Caco-2 (cell line): ENCODE measurements at regions not wholly inside any gene's neighbourhood (a gene's known extent, or its start where the extent isn't known, plus 50 kb on each side); places are given as distances from the start of the nearest gene placed in this dataset.

ENCODE experiments used
- BruUV-seq: library from RNA; stranded (reverse); fragments of 400-500 nt; replicated peaks from 2 replicates; lab custom pipeline; 2021; lab: Mats Ljungman, UMichigan
- CTCF ChIA-PET: fragments of 300-600 bp; sonication (Branson Sonifier 250); formaldehyde crosslinking; loops from one replicate; lab custom pipeline; 2022; ENCODE audit warnings: antibody characterized with exemption; lab: Charles Lee
- POLR2A ChIA-PET: fragments of 300-600 bp; sonication (Branson Sonifier 250); formaldehyde crosslinking; loops from one replicate; lab custom pipeline; 2022; ENCODE audit warnings: antibody characterized with exemption; lab: Charles Lee
- DNase-seq, 2 experiments: peaks; one replicate each; pipeline versions ENCODE4 v3.0.0 to v3.0.0-alpha.2; 2020 to 2022
- H3K27me3 ChIP-seq: replicated peaks from 2 replicates; pipeline ENCODE4 v1.6.0; 2011; ENCODE audit warnings: low read length; ENCODE audit not compliant: control insufficient read depth, insufficient read depth
- H3K36me3 ChIP-seq: 2 replicates; pipeline ENCODE4 v1.5.1; 2011; ENCODE audit warnings: low read length; ENCODE audit not compliant: control insufficient read depth, insufficient read depth
- H3K4me1 ChIP-seq: fragments of 250-450 bp; sonication (Bioruptor Pico); 2 replicates; pipeline ENCODE4 v1.5.1; 2020; ENCODE audit warnings: mild to moderate bottlenecking
- H3K4me3 ChIP-seq: 2 replicates; pipeline ENCODE4 v1.5.1; 2011; ENCODE audit warnings: low read depth, mild to moderate bottlenecking, control low read depth, low read length
- H3K9me3 ChIP-seq: fragments of 250-450 bp; sonication (Bioruptor Pico); 2 replicates; pipeline ENCODE4 v1.5.1; 2020; ENCODE audit warnings: mild to moderate bottlenecking, moderate library complexity
- H3K27ac Mint-ChIP-seq: one replicate; pipeline ENCODE4 v1.8.0; 2022; ENCODE audit warnings: mixed read lengths; ENCODE audit not compliant: unreplicated experiment
- H3K27me3 Mint-ChIP-seq: one replicate; pipeline ENCODE4 v1.8.0; 2022; ENCODE audit warnings: mixed read lengths; ENCODE audit not compliant: insufficient read depth, unreplicated experiment
- H3K36me3 Mint-ChIP-seq: one replicate; pipeline ENCODE4 v1.8.0; 2022; ENCODE audit warnings: mild to moderate bottlenecking, mixed read lengths; ENCODE audit not compliant: insufficient read depth, unreplicated experiment
- H3K4me1 Mint-ChIP-seq: one replicate; pipeline ENCODE4 v1.8.0; 2022; ENCODE audit warnings: low read depth, mixed read lengths; ENCODE audit not compliant: unreplicated experiment
- H3K4me3 Mint-ChIP-seq: one replicate; pipeline ENCODE4 v1.8.0; 2022; ENCODE audit warnings: mild to moderate bottlenecking, moderate library complexity, mixed read lengths; ENCODE audit not compliant: unreplicated experiment
- H3K9me3 Mint-ChIP-seq: one replicate; pipeline ENCODE4 v1.8.0; 2022; ENCODE audit warnings: mixed read lengths; ENCODE audit not compliant: unreplicated experiment
- intact Hi-C: fragments of 100-400 bp; cut with micrococcal nuclease; formaldehyde crosslinking; loops from one replicate; pipeline ENCODE4 v1.10.0; 2022; ENCODE audit not compliant: unreplicated experiment
- TF ChIP-seq, protein P1 (sequence below), 2 experiments: fragments of 200-600 bp in 1 of 2; IDR thresholded peaks; 1 replicate in 1 of 2; 2 replicates in 1 of 2; pipeline versions ENCODE4 v1.5.1 to v1.8.0; 2011 to 2022; ENCODE audit warnings: antibody characterized with exemption in 1 of 2, control low read depth in 1 of 2, inconsistent platforms in 1 of 2, low read depth in 1 of 2, low read length in 1 of 2, mild to moderate bottlenecking in 1 of 2, moderate library complexity in 1 of 2; ENCODE audit not compliant: insufficient read depth in 1 of 2, severe bottlenecking in 1 of 2, unreplicated experiment in 1 of 2

DNA sequence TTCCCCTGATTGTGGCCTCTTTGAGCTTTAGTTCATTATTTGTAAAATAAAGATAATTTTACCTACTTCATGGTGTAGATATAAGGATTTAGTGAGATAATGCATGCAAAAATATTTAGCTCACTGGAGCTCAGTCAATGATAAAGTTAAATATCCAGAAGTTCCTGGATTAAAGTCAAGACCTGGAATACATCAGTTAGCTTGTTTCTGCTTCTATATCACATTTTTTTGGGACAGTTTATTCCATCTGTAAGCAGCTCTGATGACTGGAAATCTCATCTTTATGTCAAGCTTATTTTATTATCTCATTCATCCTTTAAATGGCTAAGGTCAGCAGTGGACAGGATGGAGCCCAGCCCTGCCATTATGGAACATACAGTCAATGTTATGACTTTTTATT, 152.0 kb downstream of the EVA1A start:
- no peaks in the 10 kb centered on the region for H3K36me3 Mint-ChIP-seq
- H3K9me3 ChIP-seq = no peaks in the 10 kb centered on the region; the same call in 1 of the 2 replicates
- no peaks in the 10 kb centered on the region for H3K9me3 Mint-ChIP-seq
- ChIA-PET POLR2A (no interaction called here), CTCF (no interaction called here)
- H3K36me3 ChIP-seq = no peaks in the 10 kb centered on the region
- no peak overlapping the region for H3K27ac Mint-ChIP-seq
- no peaks in the 10 kb centered on the region for H3K4me1 ChIP-seq
- peaks cover 12% of the 10 kb centered on the region for H3K27me3 Mint-ChIP-seq
- H3K4me3 Mint-ChIP-seq = no peak overlapping the region
- DNase-seq = no peak
- no TSS peak for BruUV-seq
- no peak overlapping the region for H3K4me3 ChIP-seq
- peaks cover 4% of the 10 kb centered on the region for H3K4me1 Mint-ChIP-seq
- no peaks in the 10 kb centered on the region; the same call in 1 of the 2 replicates for H3K27me3 ChIP-seq
- intact Hi-C loops = no loop called here
- TF ChIP-seq, protein P1, sequence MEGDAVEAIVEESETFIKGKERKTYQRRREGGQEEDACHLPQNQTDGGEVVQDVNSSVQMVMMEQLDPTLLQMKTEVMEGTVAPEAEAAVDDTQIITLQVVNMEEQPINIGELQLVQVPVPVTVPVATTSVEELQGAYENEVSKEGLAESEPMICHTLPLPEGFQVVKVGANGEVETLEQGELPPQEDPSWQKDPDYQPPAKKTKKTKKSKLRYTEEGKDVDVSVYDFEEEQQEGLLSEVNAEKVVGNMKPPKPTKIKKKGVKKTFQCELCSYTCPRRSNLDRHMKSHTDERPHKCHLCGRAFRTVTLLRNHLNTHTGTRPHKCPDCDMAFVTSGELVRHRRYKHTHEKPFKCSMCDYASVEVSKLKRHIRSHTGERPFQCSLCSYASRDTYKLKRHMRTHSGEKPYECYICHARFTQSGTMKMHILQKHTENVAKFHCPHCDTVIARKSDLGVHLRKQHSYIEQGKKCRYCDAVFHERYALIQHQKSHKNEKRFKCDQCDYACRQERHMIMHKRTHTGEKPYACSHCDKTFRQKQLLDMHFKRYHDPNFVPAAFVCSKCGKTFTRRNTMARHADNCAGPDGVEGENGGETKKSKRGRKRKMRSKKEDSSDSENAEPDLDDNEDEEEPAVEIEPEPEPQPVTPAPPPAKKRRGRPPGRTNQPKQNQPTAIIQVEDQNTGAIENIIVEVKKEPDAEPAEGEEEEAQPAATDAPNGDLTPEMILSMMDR (IDR thresholded peaks at IDR 0.05; ENCODE audit: insufficient read depth in 1 of 2, low read depth in 1 of 2, low read length in 1 of 2, severe bottlenecking in 1 of 2, unreplicated experiment in 1 of 2) = no peak

DNA sequence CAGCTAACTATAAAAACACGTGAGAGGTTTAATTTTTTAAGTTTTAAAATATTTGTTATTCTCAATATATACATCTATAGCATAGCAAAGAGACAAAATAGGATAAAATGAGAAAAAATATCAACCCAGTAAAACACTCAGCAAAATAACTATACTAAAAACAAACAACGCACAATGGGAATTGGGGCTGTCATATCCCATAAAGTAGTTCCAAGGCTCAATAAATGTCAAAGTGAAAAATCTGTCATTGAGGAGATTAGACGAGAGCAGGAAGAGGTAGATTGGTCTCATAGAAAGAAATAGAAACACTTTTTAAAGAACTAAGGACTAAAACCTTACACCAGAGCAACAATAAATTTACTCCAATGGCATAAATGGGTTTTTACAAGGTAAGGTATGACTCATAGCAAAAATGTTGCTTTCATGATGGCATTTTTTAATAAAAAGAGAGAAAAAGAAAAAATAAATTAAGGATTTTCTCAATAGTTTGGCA, 153.7 kb downstream of the EVA1A start:
- no peaks in the 10 kb centered on the region; the same call in 1 of the 2 replicates for H3K9me3 ChIP-seq
- no peak overlapping the region for H3K4me3 Mint-ChIP-seq
- H3K4me1 Mint-ChIP-seq = peaks cover 6% of the 10 kb centered on the region
- TF ChIP-seq, protein P1 (IDR thresholded peaks at IDR 0.05; ENCODE audit: insufficient read depth in 1 of 2, low read depth in 1 of 2, low read length in 1 of 2, severe bottlenecking in 1 of 2, unreplicated experiment in 1 of 2) = no peak
- H3K27ac Mint-ChIP-seq = no peak overlapping the region
- DNase-seq = no peak
- ChIA-PET POLR2A (no interaction called here), CTCF (no interaction called here)
- H3K9me3 Mint-ChIP-seq = no peaks in the 10 kb centered on the region
- no peaks in the 10 kb centered on the region; the same call in 1 of the 2 replicates for H3K27me3 ChIP-seq
- H3K36me3 ChIP-seq = no peaks in the 10 kb centered on the region
- no peaks in the 10 kb centered on the region for H3K4me1 ChIP-seq
- intact Hi-C loops = no loop called here
- BruUV-seq = no TSS peak
- H3K27me3 Mint-ChIP-seq = peaks cover 12% of the 10 kb centered on the region
- no peaks in the 10 kb centered on the region for H3K36me3 Mint-ChIP-seq
- H3K4me3 ChIP-seq = no peak overlapping the region

DNA sequence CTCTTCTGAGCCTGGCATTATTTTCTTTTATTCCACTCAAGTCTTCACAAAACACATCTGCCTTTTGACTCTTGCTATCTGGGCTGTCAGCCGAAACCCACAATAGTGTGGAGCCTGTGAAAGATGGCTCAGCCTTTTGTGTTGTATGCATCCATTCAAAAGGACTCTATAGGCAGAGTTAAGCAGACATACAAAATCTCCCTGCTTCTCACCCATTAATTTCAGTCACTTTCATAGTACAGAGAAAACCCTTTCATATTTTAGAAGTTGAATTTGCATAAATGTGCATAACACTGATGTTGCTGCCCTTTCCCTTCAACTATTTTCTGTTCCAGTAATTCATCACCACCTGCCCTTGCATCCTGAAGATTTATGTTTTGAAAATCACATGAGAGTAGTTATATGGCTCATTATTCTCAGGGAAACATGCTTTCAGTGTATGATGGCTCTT, 154.6 kb downstream of the EVA1A start:
- no peak overlapping the region for H3K27ac Mint-ChIP-seq
- no peaks in the 10 kb centered on the region for H3K36me3 Mint-ChIP-seq
- Histone ChIP-seq H3K36me3 (no peaks in the 10 kb centered on the region), H3K9me3 (no peaks in the 10 kb centered on the region; the same call in 1 of the 2 replicates), H3K27me3 (no peaks in the 10 kb centered on the region; the same call in 1 of the 2 replicates), H3K4me3 (no peak overlapping the region), H3K4me1 (no peaks in the 10 kb centered on the region)
- CTCF ChIA-PET = no interaction called here
- no peaks in the 10 kb centered on the region for H3K9me3 Mint-ChIP-seq
- POLR2A ChIA-PET = no interaction called here
- intact Hi-C loops = no loop called here
- TF ChIP-seq, protein P1 (IDR thresholded peaks at IDR 0.05; ENCODE audit: insufficient read depth in 1 of 2, low read depth in 1 of 2, low read length in 1 of 2, severe bottlenecking in 1 of 2, unreplicated experiment in 1 of 2) = no peak
- H3K4me1 Mint-ChIP-seq = peaks cover 6% of the 10 kb centered on the region
- H3K4me3 Mint-ChIP-seq = no peak overlapping the region
- no TSS peak for BruUV-seq
- H3K27me3 Mint-ChIP-seq = peaks cover 16% of the 10 kb centered on the region
- no peak for DNase-seq
